NCI-H1694 treated with DMSO at 0.1 percent for 48 hours (cell line): ENCODE measurements at regions not wholly inside any gene's neighbourhood (a gene's known extent, or its start where the extent isn't known, plus 50 kb on each side); places are given as distances from the start of the nearest gene placed in this dataset.
"Not testable (repeated sequence)": the region's sequence is repeated elsewhere in the genome, so short reads cannot be mapped to it uniquely, and the experiment has no call there.

Experiments
- DNase-seq: peaks from one replicate; lab custom pipeline; 2025; lab: John Stamatoyannopoulos, UW

- DNase-seq, result no peak
Measured at GRCh38 chr14:105581551-105582341, 55.4 kb downstream of the TMEM121 start.

GRCh38 chr14:105582639-105583038 lies 56.3 kb downstream of the TMEM121 start:
- no peak for DNase-seq

- DNase-seq, result not testable (repeated sequence)
Measured at GRCh38 chr14:105583914-105584313, 57.5 kb downstream of the TMEM121 start.

- DNase-seq, result not testable (repeated sequence)
Measured at GRCh38 chr14:105585290-105585689, 58.9 kb downstream of the TMEM121 start.

- not testable (repeated sequence) for DNase-seq
Measured at GRCh38 chr14:105585722-105586121, 59.3 kb downstream of the TMEM121 start.

GRCh38 chr14:105586144-105586872 lies 59.9 kb downstream of the TMEM121 start:
- not testable (repeated sequence) for DNase-seq

GRCh38 chr14:105587034-105587433 lies 60.7 kb downstream of the TMEM121 start:
- DNase-seq, result not testable (repeated sequence)

- not testable (repeated sequence) for DNase-seq
Measured at GRCh38 chr14:105587482-105588235, 61.3 kb downstream of the TMEM121 start.

- DNase-seq, result no peak
Measured at GRCh38 chr14:105588236-105588860, 62.0 kb downstream of the TMEM121 start.

- DNase-seq, result no peak
Measured at GRCh38 chr14:105589161-105589925, 63.0 kb downstream of the TMEM121 start.

- not testable (repeated sequence) for DNase-seq
Measured at GRCh38 chr14:105589926-105590185, 63.5 kb downstream of the TMEM121 start.

GRCh38 chr14:105591052-105591451 lies 64.7 kb downstream of the TMEM121 start:
- no peak for DNase-seq

- DNase-seq, result not testable (repeated sequence)
Measured at GRCh38 chr14:105591792-105592341, 65.5 kb downstream of the TMEM121 start.

- DNase-seq, result not testable (repeated sequence)
Measured at GRCh38 chr14:105592646-105593045, 66.3 kb downstream of the TMEM121 start.

- not testable (repeated sequence) for DNase-seq
Measured at GRCh38 chr14:105595346-105595745, 69.0 kb downstream of the TMEM121 start.

GRCh38 chr14:105596374-105596773 lies 70.0 kb downstream of the TMEM121 start:
- DNase-seq, result not testable (repeated sequence)

GRCh38 chr14:105598040-105598763 lies 71.8 kb downstream of the TMEM121 start:
- not testable (repeated sequence) for DNase-seq

- DNase-seq, result not testable (repeated sequence)
Measured at GRCh38 chr14:105598925-105599586, 72.7 kb downstream of the TMEM121 start.

- DNase-seq, result not testable (repeated sequence)
Measured at GRCh38 chr14:105600195-105600938, 74.0 kb downstream of the TMEM121 start.
